ENCODE measurements at regions not wholly inside any gene's neighbourhood (a gene's known extent, or its start where the extent isn't known, plus 50 kb on each side); places are given as distances from the start of the nearest gene placed in this dataset.
"Not testable (repeated sequence)": the region's sequence is repeated elsewhere in the genome, so short reads cannot be mapped to it uniquely, and the experiment has no call there.

- FAIRE-seq (no peak), DNase-seq (ENCODE audit: low spot score) (no peak)
These were observed 152.5 kb upstream of the CHST15 start for GRCh38 chr10:124245806-124246440.

- DNase-seq (ENCODE audit: low spot score) (no peak), FAIRE-seq (no peak)
These were observed 151.8 kb upstream of the CHST15 start for GRCh38 chr10:124245191-124245590.

- FAIRE-seq (no peak), DNase-seq (ENCODE audit: low spot score) (no peak)
These were observed 151.0 kb upstream of the CHST15 start for GRCh38 chr10:124244256-124244877.

- FAIRE-seq (no peak), DNase-seq (ENCODE audit: low spot score) (no peak)
These were observed 150.3 kb upstream of the CHST15 start for GRCh38 chr10:124243702-124244121.

- no peak for DNase-seq (ENCODE audit: low spot score)
- no peak for FAIRE-seq
These were observed 149.4 kb upstream of the CHST15 start for GRCh38 chr10:124242791-124243190.

- FAIRE-seq (no peak), DNase-seq (ENCODE audit: low spot score) (no peak)
These were observed 149.0 kb upstream of the CHST15 start for GRCh38 chr10:124242365-124242764.

GRCh38 chr10:124241510-124241909 lies 148.1 kb upstream of the CHST15 start:
- DNase-seq (ENCODE audit: low spot score); FAIRE-seq: not testable (repeated sequence)

GRCh38 chr10:124240839-124241291 lies 147.5 kb upstream of the CHST15 start:
- no peak for FAIRE-seq

GRCh38 chr10:124239696-124240095 lies 146.3 kb upstream of the CHST15 start:
- FAIRE-seq = no peak

More at GRCh38 chr10:124240839-124241291, 147.5 kb upstream of the CHST15 start:
- no peak for DNase-seq (ENCODE audit: low spot score)

GRCh38 chr10:124239134-124239533 lies 145.7 kb upstream of the CHST15 start:
- FAIRE-seq = no peak
- no peak for DNase-seq (ENCODE audit: low spot score)

More at GRCh38 chr10:124239696-124240095, 146.3 kb upstream of the CHST15 start:
- no peak for DNase-seq (ENCODE audit: low spot score)

GRCh38 chr10:124238367-124238766 lies 145.0 kb upstream of the CHST15 start:
- no peak for DNase-seq (ENCODE audit: low spot score)
- no peak for FAIRE-seq

GRCh38 chr10:124237282-124237961 lies 144.0 kb upstream of the CHST15 start:
- no peak for FAIRE-seq
- DNase-seq (ENCODE audit: low spot score) = no peak

GRCh38 chr10:124236816-124237215 lies 143.4 kb upstream of the CHST15 start:
- DNase-seq (ENCODE audit: low spot score) = no peak
- FAIRE-seq = no peak

GRCh38 chr10:124236136-124236535 lies 142.7 kb upstream of the CHST15 start:
- FAIRE-seq = no peak
- DNase-seq (ENCODE audit: low spot score) = no peak

GRCh38 chr10:124235232-124235631 lies 141.8 kb upstream of the CHST15 start:
- no peak for FAIRE-seq
- no peak for DNase-seq (ENCODE audit: low spot score)

GRCh38 chr10:124233546-124234138 lies 140.2 kb upstream of the CHST15 start:
- no peak for DNase-seq (ENCODE audit: low spot score)
- FAIRE-seq = no peak

GRCh38 chr10:124232686-124233545 lies 139.5 kb upstream of the CHST15 start:
- no peak for DNase-seq (ENCODE audit: low spot score)
- FAIRE-seq = no peak

- no peak for DNase-seq (ENCODE audit: low spot score)
- no peak for FAIRE-seq
These were observed 138.1 kb upstream of the CHST15 start for GRCh38 chr10:124231168-124232155.

GRCh38 chr10:124230635-124231167 lies 137.3 kb upstream of the CHST15 start:
- DNase-seq (ENCODE audit: low spot score) (no peak), FAIRE-seq (no peak)

Measured in RCC 7860 (cell line).